IPS DF 6.9 (cell line): ENCODE measurements at regions not wholly inside any gene's neighbourhood (a gene's known extent, or its start where the extent isn't known, plus 50 kb on each side); places are given as distances from the start of the nearest gene placed in this dataset.

Source experiments
- DNase-seq: peaks from one replicate; pipeline ENCODE4 v3.0.0-alpha.2; 2013; ENCODE audit warnings: low read depth, low spot score
- H3K27ac ChIP-seq: one replicate; pipeline ENCODE4 v1.5.1; 2013; ENCODE audit warnings: low read length, control low read depth
- H3K27me3 ChIP-seq: 2 replicates; pipeline ENCODE4 v1.6.1; 2013; ENCODE audit warnings: mild to moderate bottlenecking, low read length; ENCODE audit not compliant: control insufficient read depth, insufficient read depth
- H3K36me3 ChIP-seq: 2 replicates; pipeline ENCODE4 v1.6.1; 2013; ENCODE audit warnings: low read length; ENCODE audit not compliant: control insufficient read depth, insufficient read depth
- H3K4me1 ChIP-seq: 2 replicates; pipeline ENCODE4 v1.6.1; 2013; ENCODE audit warnings: low read length; ENCODE audit not compliant: control insufficient read depth, insufficient read depth
- H3K4me3 ChIP-seq: 2 replicates; pipeline ENCODE4 v1.5.1; 2013; ENCODE audit warnings: mild to moderate bottlenecking, low read length
- H3K9me3 ChIP-seq: 2 replicates; pipeline ENCODE4 v1.6.1; 2013; ENCODE audit warnings: low read length, inconsistent platforms; ENCODE audit not compliant: control insufficient read depth, insufficient read depth
- WGBS: extraction: QIAGEN DNeasy Blood & Tissue Kit; methylation state at CpG from one replicate; pipeline ENCODE4 v1.1.7; 2013; ENCODE audit warnings: mixed read lengths, missing lambda C conversion rate; ENCODE audit not compliant: insufficient read length, insufficient coverage; 5-methylcytosine and 5-hydroxymethylcytosine counted together

DNA sequence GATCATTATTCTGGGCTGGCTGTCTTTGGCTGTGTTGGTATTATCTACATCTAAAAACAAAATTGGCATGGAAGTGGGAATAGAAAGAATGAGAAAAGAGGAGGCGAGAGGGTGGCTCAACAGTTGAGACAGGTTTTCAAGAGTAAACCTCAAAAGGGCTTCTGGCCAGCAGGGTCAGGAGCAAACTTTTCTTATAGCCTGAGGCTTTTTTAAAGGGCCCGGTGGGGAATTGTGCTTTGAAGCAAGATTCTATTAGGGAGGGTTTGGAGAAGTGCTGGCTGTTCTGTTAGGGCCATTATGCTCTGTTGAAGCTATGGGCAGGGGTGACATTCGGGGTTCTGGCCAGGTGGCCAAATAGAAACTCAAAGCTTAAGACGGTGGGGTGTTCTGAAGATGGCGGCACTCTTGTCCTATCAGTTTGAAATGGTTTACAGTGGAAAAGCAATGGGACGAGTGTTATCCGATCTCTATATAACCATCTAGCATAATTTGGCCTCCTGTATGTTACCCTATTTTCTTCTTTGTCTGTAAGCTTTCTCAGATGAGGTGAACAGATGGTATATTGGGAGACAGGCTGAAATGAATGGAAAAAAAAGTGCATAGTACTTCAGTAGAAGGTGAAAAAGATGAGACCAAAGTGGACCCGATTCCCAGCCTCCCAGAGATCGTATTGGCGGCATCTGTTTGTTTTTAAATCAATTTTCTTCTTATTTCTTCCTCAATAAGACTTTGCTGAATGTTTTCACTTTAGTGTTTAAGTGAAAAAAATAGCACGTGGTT, 132.1 kb upstream of the CNR1 start:
- Histone ChIP-seq H3K27me3 (no peaks in the 10 kb centered on the region), H3K27ac (no peak overlapping the region), H3K4me1 (no peaks in the 10 kb centered on the region; the same call in 1 of the 2 replicates), H3K9me3 (no peaks in the 10 kb centered on the region), H3K36me3 (no peaks in the 10 kb centered on the region), H3K4me3 (no peak overlapping the region)
- WGBS: no CpG with 5 or more reads among the region's 11 CpGs
- DNase-seq: no peak

DNA sequence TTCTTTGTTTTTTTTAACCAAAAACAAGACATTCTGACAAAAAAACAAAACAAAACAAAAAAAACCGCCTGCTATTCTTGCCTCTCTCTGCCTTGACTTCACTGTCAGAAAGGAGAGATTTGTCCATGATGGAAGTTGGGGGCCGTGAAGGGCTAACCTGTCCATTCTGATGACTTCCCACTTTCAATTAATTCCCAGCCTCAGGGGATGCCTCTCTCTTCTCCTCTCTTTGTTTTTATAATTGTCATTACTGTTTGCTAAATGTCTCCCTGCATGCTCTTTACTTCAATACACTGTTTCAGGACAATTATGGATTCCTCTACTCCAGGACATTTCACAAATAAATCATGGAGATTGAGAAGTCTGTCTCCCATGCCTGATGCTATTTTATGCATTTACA, 130.5 kb upstream of the CNR1 start:
- no peak for DNase-seq
- H3K36me3 ChIP-seq: no peaks in the 10 kb centered on the region
- H3K9me3 ChIP-seq: no peaks in the 10 kb centered on the region
- H3K4me1 ChIP-seq: no peaks in the 10 kb centered on the region; the same call in 1 of the 2 replicates
- H3K27ac ChIP-seq: no peak overlapping the region
- H3K27me3 ChIP-seq: no peaks in the 10 kb centered on the region
- no CpG with 5 or more reads among the region's 2 CpGs for WGBS
- no peak overlapping the region for H3K4me3 ChIP-seq

- Histone ChIP-seq H3K27me3 (no peaks in the 10 kb centered on the region), H3K9me3 (no peaks in the 10 kb centered on the region), H3K36me3 (no peaks in the 10 kb centered on the region), H3K27ac (no peak overlapping the region), H3K4me1 (no peaks in the 10 kb centered on the region; the same call in 1 of the 2 replicates), H3K4me3 (no peak overlapping the region)
- DNase-seq: no peak
- WGBS: no CpG with 5 or more reads among the region's 1 CpG
Measured at GRCh38 chr6:88295663-88296062, 129.5 kb upstream of the CNR1 start.

DNA sequence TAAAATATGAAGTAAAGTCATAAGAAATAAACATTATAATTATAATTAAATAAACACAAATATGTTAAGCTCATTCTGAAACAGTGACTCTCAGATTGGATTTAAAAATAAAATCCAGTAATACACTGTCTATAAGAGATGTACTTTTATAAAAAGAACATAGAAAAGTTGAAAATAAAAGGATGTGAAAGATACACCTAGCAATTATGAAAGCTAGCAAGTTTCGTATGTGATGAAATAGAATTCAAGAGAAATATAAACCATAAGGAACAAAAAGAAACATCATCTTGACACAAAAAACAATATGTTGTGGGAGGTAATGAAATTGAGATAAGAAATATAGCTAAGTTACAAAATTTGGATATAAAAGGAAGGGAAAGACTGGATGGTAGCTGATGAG, 128.6 kb upstream of the CNR1 start:
- H3K27ac ChIP-seq: no peak overlapping the region
- WGBS: no CpG with 5 or more reads among the region's 1 CpG
- H3K9me3 ChIP-seq: no peaks in the 10 kb centered on the region

GRCh38 chr6:88290411-88290810, 124.3 kb upstream of the CNR1 start:
- no CpG with 5 or more reads among the region's 2 CpGs for WGBS
- no peak overlapping the region for H3K27ac ChIP-seq
- DNase-seq: no peak
- H3K27me3 ChIP-seq: no peaks in the 10 kb centered on the region
- H3K9me3 ChIP-seq: no peaks in the 10 kb centered on the region
- no peaks in the 10 kb centered on the region for H3K4me1 ChIP-seq
- H3K36me3 ChIP-seq: no peaks in the 10 kb centered on the region
- H3K4me3 ChIP-seq: no peak overlapping the region

More for the DNA sequence above, 128.6 kb upstream of the CNR1 start:
- DNase-seq: no peak
- Histone ChIP-seq H3K27me3 (no peaks in the 10 kb centered on the region), H3K4me1 (no peaks in the 10 kb centered on the region; the same call in 1 of the 2 replicates), H3K4me3 (no peak overlapping the region), H3K36me3 (no peaks in the 10 kb centered on the region)

GRCh38 chr6:88287696-88288095, 121.5 kb upstream of the CNR1 start:
- Histone ChIP-seq H3K4me1 (no peaks in the 10 kb centered on the region), H3K4me3 (no peak overlapping the region), H3K27ac (no peak overlapping the region), H3K27me3 (no peaks in the 10 kb centered on the region), H3K9me3 (no peaks in the 10 kb centered on the region), H3K36me3 (no peaks in the 10 kb centered on the region)
- no peak for DNase-seq

DNA sequence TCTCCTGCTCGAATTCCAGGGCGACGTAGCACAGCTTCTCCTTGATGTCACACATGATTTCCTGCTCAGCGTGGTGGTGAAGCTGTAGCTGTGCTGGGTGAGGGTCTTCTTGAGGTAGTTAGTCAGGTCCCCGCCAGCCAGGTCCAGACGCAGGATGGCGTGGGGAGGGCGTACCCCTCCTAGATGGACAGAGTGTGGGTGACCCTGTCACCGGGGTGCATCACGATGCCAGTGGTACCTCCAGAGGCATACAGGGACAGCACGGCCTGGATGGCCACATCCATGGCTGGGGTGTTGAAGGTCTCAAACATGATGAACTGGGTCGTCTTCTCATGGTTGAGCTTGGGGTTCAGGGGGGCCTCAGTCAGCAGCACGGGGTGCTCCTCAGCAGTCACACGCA, 110.2 kb upstream of the CNR1 start:
- H3K4me1 ChIP-seq: no peaks in the 10 kb centered on the region
- DNase-seq: no peak
- WGBS: no CpG with 5 or more reads among the region's 14 CpGs
- H3K4me3 ChIP-seq: no peak overlapping the region
- no peaks in the 10 kb centered on the region for H3K9me3 ChIP-seq
- no peak overlapping the region for H3K27ac ChIP-seq
- H3K36me3 ChIP-seq: no peaks in the 10 kb centered on the region
- H3K27me3 ChIP-seq: no peaks in the 10 kb centered on the region

GRCh38 chr6:88268508-88268907, 102.4 kb upstream of the CNR1 start:
- no peaks in the 10 kb centered on the region for H3K36me3 ChIP-seq
- H3K27me3 ChIP-seq: no peaks in the 10 kb centered on the region
- H3K9me3 ChIP-seq: no peaks in the 10 kb centered on the region
- H3K4me3 ChIP-seq: no peak overlapping the region
- H3K27ac ChIP-seq: no peak overlapping the region
- H3K4me1 ChIP-seq: no peaks in the 10 kb centered on the region
- no peak for DNase-seq
- WGBS: no CpG with 5 or more reads among the region's 7 CpGs

GRCh38 chr6:88266126-88266525, 100.0 kb upstream of the CNR1 start:
- H3K9me3 ChIP-seq: no peaks in the 10 kb centered on the region
- H3K27ac ChIP-seq: no peak overlapping the region
- H3K4me1 ChIP-seq: no peaks in the 10 kb centered on the region
- DNase-seq: no peak
- no peaks in the 10 kb centered on the region for H3K36me3 ChIP-seq
- no peaks in the 10 kb centered on the region for H3K27me3 ChIP-seq
- no peak overlapping the region for H3K4me3 ChIP-seq

DNA sequence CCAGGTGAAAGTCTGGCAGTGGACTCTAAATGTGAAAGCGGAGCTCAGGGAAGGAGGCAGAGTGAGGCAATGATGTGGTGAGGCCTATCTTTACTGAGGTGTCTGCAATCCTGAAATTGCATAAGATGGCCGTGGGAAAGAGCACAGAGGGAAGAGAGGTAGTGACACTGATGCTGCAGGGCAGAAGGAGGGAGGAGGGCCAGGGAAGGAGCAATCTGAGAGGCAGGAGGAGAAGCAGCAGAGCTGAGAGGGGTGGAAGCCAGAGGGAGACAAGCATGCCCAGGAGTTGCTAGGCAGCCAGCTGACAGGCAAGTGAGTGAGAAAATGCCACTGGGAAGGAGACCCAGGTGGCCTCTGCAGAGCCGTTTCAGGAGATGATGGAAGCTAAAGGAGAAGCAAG, 97.4 kb upstream of the CNR1 start:
- H3K36me3 ChIP-seq: no peaks in the 10 kb centered on the region
- no peak for DNase-seq
- H3K9me3 ChIP-seq: no peaks in the 10 kb centered on the region
- H3K27ac ChIP-seq: no peak overlapping the region
- no peaks in the 10 kb centered on the region for H3K27me3 ChIP-seq
- H3K4me3 ChIP-seq: no peak overlapping the region
- no CpG with 5 or more reads among the region's 3 CpGs for WGBS
- no peaks in the 10 kb centered on the region for H3K4me1 ChIP-seq

- no peak for DNase-seq
- Histone ChIP-seq H3K27ac (no peak overlapping the region), H3K4me3 (no peak overlapping the region), H3K27me3 (no peaks in the 10 kb centered on the region), H3K4me1 (no peaks in the 10 kb centered on the region), H3K36me3 (no peaks in the 10 kb centered on the region), H3K9me3 (no peaks in the 10 kb centered on the region)
- WGBS: no CpG with 5 or more reads among the region's 6 CpGs
Measured at GRCh38 chr6:88262332-88262731, 96.2 kb upstream of the CNR1 start.
